ENCODE measurements at regions not wholly inside any gene's neighbourhood (a gene's known extent, or its start where the extent isn't known, plus 50 kb on each side); places are given as distances from the start of the nearest gene placed in this dataset.

GRCh38 chr13:100826441-100826840 is 151.8 kb upstream of the TMTC4 start:
- Histone ChIP-seq H3K4me1 (ENCODE audit: low read depth) (no peaks in the 10 kb centered on the region), H3K27ac (no peak overlapping the region), H3K4me3 (no peak overlapping the region), H3K9me3 (ENCODE audit: low read depth) (no peaks in the 10 kb centered on the region), H3K36me3 (no peaks in the 10 kb centered on the region), H3K27me3 (no peaks in the 10 kb centered on the region)
- DNase-seq (ENCODE audit: low read depth in 1 of 2, low spot score in 1 of 2): no peak
- TF ChIP-seq CTCF (IDR thresholded peaks at IDR 0.05; ENCODE audit: low read depth, low read length): no peak

GRCh38 chr13:100825557-100825956 is 151.0 kb upstream of the TMTC4 start:
- DNase-seq (ENCODE audit: low read depth in 1 of 2, low spot score in 1 of 2): no peak
- H3K9me3 ChIP-seq (ENCODE audit: low read depth): no peaks in the 10 kb centered on the region
- no peaks in the 10 kb centered on the region for H3K36me3 ChIP-seq
- no peak for TF ChIP-seq CTCF (IDR thresholded peaks at IDR 0.05; ENCODE audit: low read depth, low read length)
- no peaks in the 10 kb centered on the region for H3K27me3 ChIP-seq
- no peaks in the 10 kb centered on the region for H3K4me1 ChIP-seq (ENCODE audit: low read depth)
- H3K4me3 ChIP-seq: no peak overlapping the region
- no peak overlapping the region for H3K27ac ChIP-seq

- no peaks in the 10 kb centered on the region for H3K4me1 ChIP-seq (ENCODE audit: low read depth)
- H3K36me3 ChIP-seq: no peaks in the 10 kb centered on the region
- H3K27me3 ChIP-seq: no peaks in the 10 kb centered on the region
- H3K27ac ChIP-seq: no peak overlapping the region
- H3K9me3 ChIP-seq (ENCODE audit: low read depth): no peaks in the 10 kb centered on the region
- no peak overlapping the region for H3K4me3 ChIP-seq
- DNase-seq (ENCODE audit: low read depth in 1 of 2, low spot score in 1 of 2): no peak
- TF ChIP-seq CTCF (IDR thresholded peaks at IDR 0.05; ENCODE audit: low read depth, low read length): no peak
Measured at GRCh38 chr13:100824366-100824765, 149.8 kb upstream of the TMTC4 start.

GRCh38 chr13:100823448-100823847 is 148.9 kb upstream of the TMTC4 start:
- no peak for TF ChIP-seq CTCF (IDR thresholded peaks at IDR 0.05; ENCODE audit: low read depth, low read length)
- DNase-seq (ENCODE audit: low read depth in 1 of 2, low spot score in 1 of 2): no peak
- Histone ChIP-seq H3K27ac (no peak overlapping the region), H3K4me1 (ENCODE audit: low read depth) (no peaks in the 10 kb centered on the region), H3K27me3 (no peaks in the 10 kb centered on the region), H3K4me3 (no peak overlapping the region), H3K36me3 (no peaks in the 10 kb centered on the region), H3K9me3 (ENCODE audit: low read depth) (no peaks in the 10 kb centered on the region)

GRCh38 chr13:100822871-100823443 is 148.4 kb upstream of the TMTC4 start:
- no peak overlapping the region for H3K4me3 ChIP-seq
- no peaks in the 10 kb centered on the region for H3K36me3 ChIP-seq
- no peaks in the 10 kb centered on the region for H3K9me3 ChIP-seq (ENCODE audit: low read depth)
- no peak for DNase-seq (ENCODE audit: low read depth in 1 of 2, low spot score in 1 of 2)
- H3K4me1 ChIP-seq (ENCODE audit: low read depth): no peaks in the 10 kb centered on the region
- no peak overlapping the region for H3K27ac ChIP-seq
- no peaks in the 10 kb centered on the region for H3K27me3 ChIP-seq
- no peak for TF ChIP-seq CTCF (IDR thresholded peaks at IDR 0.05; ENCODE audit: low read depth, low read length)

GRCh38 chr13:100818711-100819110 is 144.1 kb upstream of the TMTC4 start:
- no peak for TF ChIP-seq CTCF (IDR thresholded peaks at IDR 0.05; ENCODE audit: low read depth, low read length)
- no peaks in the 10 kb centered on the region for H3K9me3 ChIP-seq (ENCODE audit: low read depth)
- H3K4me1 ChIP-seq (ENCODE audit: low read depth): no peaks in the 10 kb centered on the region
- H3K4me3 ChIP-seq: no peak overlapping the region
- no peak for DNase-seq (ENCODE audit: low read depth in 1 of 2, low spot score in 1 of 2)
- no peak overlapping the region for H3K27ac ChIP-seq
- H3K36me3 ChIP-seq: no peaks in the 10 kb centered on the region
- H3K27me3 ChIP-seq: no peaks in the 10 kb centered on the region
